Upper lobe of left lung (tissue), 6 donors: ENCODE measurements at regions not wholly inside any gene's neighbourhood (a gene's known extent, or its start where the extent isn't known, plus 50 kb on each side); places are given as distances from the start of the nearest gene placed in this dataset.

Source experiments
- ATAC-seq, 2 donors: fragments of 200-7000 bp; cut with Tn5 transposase; one replicate each; pipeline ENCODE4 v1.9.1; 2022; ENCODE audit warnings: mild to moderate bottlenecking in 2 of 2, moderate library complexity in 2 of 2; ENCODE audit not compliant: low FRiP score in 2 of 2
- DNase-seq, 2 donors: peaks; one replicate each; pipeline ENCODE4 v3.0.0-alpha.2; 2019 to 2020
- H3K27ac ChIP-seq, 4 donors: fragments of 200-600 bp; sonication (generic); one replicate each; pipeline ENCODE4 v1.5.1; 2016 to 2019
- H3K27me3 ChIP-seq, 4 donors: fragments of 200-600 bp; sonication (generic); one replicate each; pipeline ENCODE4 v1.5.1; 2017 to 2019
- H3K36me3 ChIP-seq, 4 donors: fragments of 200-600 bp; sonication (generic); one replicate each; pipeline ENCODE4 v1.5.1; 2016 to 2019
- H3K4me1 ChIP-seq, 4 donors: fragments of 200-600 bp; sonication (generic); one replicate each; pipeline ENCODE4 v1.5.1; 2018 to 2019
- H3K4me3 ChIP-seq, 4 donors: fragments of 200-600 bp; sonication (generic); one replicate each; pipeline ENCODE4 v1.5.1; 2017 to 2019; ENCODE audit warnings: mild to moderate bottlenecking in 2 of 4, moderate library complexity in 1 of 4
- H3K9me3 ChIP-seq, 4 donors: fragments of 200-600 bp; sonication (generic); one replicate each; pipeline ENCODE4 v1.5.1; 2018 to 2019
- EP300 ChIP-seq, 4 donors: sonication (generic); formaldehyde crosslinking; IDR thresholded peaks; one replicate each; pipeline ENCODE4 v1.5.1; 2017; ENCODE audit warnings: antibody characterized with exemption in 4 of 4, control low read depth in 2 of 4
- POLR2A ChIP-seq, 4 donors: fragments of 450-650 bp; IDR thresholded peaks; one replicate each; pipeline ENCODE4 v1.5.1; 2016 to 2017; ENCODE audit warnings: antibody characterized with exemption in 4 of 4, mild to moderate bottlenecking in 2 of 4
- POLR2AphosphoS5 ChIP-seq, 2 donors: sonication (generic); formaldehyde crosslinking; IDR thresholded peaks; one replicate each; pipeline ENCODE4 v1.5.1; 2017; ENCODE audit warnings: antibody characterized with exemption in 2 of 2
- WGBS, 2 donors: methylation state at CpG; one replicate each; pipeline ENCODE4 v1.1.5; 2017 to 2018; 5-methylcytosine and 5-hydroxymethylcytosine counted together
- TF ChIP-seq, protein P1 (sequence below), 6 experiments: fragments of 450-650 bp in 4 of 6; fragments of 200-600 bp in 2 of 6; sonication (generic) in 2 of 6; IDR thresholded peaks; one replicate each; pipeline ENCODE4 v1.5.1; 2016 to 2019; ENCODE audit warnings: antibody characterized with exemption in 6 of 6
- donor health status: DM: no; HTN: no; CAD: no; lungs with moderate emphysema.
- donor health status: DM: no; HTN: yes; CAD: no; lungs with severe emphysema.

DNA sequence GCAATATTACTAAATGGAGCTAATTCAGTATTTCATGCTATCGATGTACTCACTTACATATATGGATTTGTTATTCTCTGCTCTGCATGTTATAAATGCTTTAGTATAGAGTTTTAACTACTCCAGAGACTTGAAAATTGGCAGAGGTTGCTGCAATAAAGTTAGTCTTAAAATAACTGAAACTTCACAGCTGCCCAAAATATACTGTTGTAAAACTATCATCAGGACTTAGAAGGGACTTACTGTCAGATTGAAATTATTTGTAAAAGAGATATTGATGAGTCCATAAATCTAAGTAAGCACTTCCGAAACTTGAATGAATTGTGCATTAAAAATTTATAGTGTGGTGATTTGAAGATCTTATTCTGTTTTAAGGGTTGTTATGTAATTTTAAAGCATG, 1178.2 kb upstream of the PCDH20 start:
- TF ChIP-seq POLR2A (IDR thresholded peaks at IDR 0.05): no peak
- TF ChIP-seq POLR2AphosphoS5 (IDR thresholded peaks at IDR 0.05): no peak
- no peak for TF ChIP-seq EP300 (IDR thresholded peaks at IDR 0.05)
- TF ChIP-seq, protein P1, sequence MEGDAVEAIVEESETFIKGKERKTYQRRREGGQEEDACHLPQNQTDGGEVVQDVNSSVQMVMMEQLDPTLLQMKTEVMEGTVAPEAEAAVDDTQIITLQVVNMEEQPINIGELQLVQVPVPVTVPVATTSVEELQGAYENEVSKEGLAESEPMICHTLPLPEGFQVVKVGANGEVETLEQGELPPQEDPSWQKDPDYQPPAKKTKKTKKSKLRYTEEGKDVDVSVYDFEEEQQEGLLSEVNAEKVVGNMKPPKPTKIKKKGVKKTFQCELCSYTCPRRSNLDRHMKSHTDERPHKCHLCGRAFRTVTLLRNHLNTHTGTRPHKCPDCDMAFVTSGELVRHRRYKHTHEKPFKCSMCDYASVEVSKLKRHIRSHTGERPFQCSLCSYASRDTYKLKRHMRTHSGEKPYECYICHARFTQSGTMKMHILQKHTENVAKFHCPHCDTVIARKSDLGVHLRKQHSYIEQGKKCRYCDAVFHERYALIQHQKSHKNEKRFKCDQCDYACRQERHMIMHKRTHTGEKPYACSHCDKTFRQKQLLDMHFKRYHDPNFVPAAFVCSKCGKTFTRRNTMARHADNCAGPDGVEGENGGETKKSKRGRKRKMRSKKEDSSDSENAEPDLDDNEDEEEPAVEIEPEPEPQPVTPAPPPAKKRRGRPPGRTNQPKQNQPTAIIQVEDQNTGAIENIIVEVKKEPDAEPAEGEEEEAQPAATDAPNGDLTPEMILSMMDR (IDR thresholded peaks at IDR 0.05): no peak
- Histone ChIP-seq H3K4me3 (no peak overlapping the region), H3K27me3 (no peaks in the 10 kb centered on the region), H3K36me3 (no peaks in the 10 kb centered on the region), H3K9me3 (no peaks in the 10 kb centered on the region), H3K4me1 (no peaks in the 10 kb centered on the region), H3K27ac (no peak overlapping the region)
- WGBS, 2 donors: 80 to 84% methylated on average over 2 of the region's 2 CpGs
- no peak for ATAC-seq
- no peak for DNase-seq

DNA sequence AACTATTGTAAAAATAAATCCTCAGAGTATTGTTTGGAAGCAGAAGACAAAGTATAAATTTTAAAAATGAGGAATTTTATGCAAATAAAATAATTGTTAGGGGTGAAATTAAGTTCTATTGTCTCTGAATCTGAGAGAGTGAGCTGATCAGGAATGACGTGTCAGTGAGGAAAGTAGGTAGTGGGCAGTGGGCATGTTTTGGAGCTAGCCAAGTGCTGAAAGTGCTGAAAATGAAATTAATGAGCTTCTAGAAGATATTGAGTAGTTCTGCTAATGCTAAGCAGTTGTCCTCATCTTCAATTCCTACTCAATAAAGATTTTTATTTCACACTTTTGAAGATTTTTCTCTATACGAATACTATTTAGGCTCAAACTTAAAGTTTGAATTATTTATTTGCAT, 1167.8 kb upstream of the PCDH20 start:
- Histone ChIP-seq H3K27ac (no peak overlapping the region), H3K4me3 (no peak overlapping the region), H3K4me1 (no peaks in the 10 kb centered on the region), H3K27me3 (no peaks in the 10 kb centered on the region), H3K9me3 (no peaks in the 10 kb centered on the region), H3K36me3 (no peaks in the 10 kb centered on the region)
- no peak for TF ChIP-seq POLR2AphosphoS5 (IDR thresholded peaks at IDR 0.05)
- TF ChIP-seq, protein P1 (IDR thresholded peaks at IDR 0.05): no peak
- no peak for TF ChIP-seq EP300 (IDR thresholded peaks at IDR 0.05)
- no peak for TF ChIP-seq POLR2A (IDR thresholded peaks at IDR 0.05)
- no peak for ATAC-seq
- 71 to 82% methylated on average over 2 of the region's 2 CpGs for WGBS, 2 donors
- no peak for DNase-seq

DNA sequence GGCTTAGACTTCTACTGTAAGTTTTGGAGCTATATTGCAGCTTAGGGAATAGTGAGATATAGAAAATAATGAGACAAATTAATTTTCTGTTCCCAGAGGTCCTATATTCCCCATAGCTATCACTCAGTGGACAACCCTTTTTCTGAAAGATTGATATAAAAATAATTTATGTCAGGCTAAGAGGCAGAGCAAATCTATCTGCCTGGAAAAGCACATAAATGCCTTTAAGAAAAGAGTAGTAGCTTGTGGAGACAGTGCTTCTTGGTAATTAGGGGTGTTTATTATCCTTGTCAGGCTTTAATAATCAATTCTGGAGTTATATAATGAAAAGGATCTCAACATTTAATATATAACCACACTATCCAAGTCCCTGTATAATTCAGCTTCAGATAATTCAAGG, 1162.8 kb upstream of the PCDH20 start:
- ATAC-seq (no peak), DNase-seq (no peak)
- no peak overlapping the region for H3K27ac ChIP-seq
- H3K36me3 ChIP-seq: no peaks in the 10 kb centered on the region
- H3K27me3 ChIP-seq: no peaks in the 10 kb centered on the region
- H3K4me1 ChIP-seq: no peaks in the 10 kb centered on the region
- no peak for TF ChIP-seq POLR2A (IDR thresholded peaks at IDR 0.05)
- TF ChIP-seq EP300 (IDR thresholded peaks at IDR 0.05): no peak
- TF ChIP-seq POLR2AphosphoS5 (IDR thresholded peaks at IDR 0.05): no peak
- no peaks in the 10 kb centered on the region for H3K9me3 ChIP-seq
- H3K4me3 ChIP-seq: no peak overlapping the region

DNA sequence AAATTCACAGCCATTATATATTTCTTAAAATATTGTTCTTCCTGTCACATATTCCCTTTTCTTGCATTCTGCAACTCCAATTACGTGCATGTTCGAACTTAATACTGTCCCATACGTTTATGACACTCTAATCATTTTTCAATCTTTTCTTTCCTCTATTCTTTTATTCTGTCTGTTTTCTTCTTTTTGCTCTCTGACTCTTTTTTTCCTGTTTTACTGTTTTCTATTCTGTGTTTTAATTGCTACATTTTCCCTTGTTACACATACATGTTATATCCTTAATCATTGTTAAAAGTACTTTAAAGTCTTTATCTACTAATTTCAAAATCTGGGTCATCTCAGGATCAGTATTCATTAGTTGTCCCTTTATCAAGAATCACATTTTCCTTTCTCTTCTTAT, 1149.1 kb upstream of the PCDH20 start:
- no peaks in the 10 kb centered on the region for H3K9me3 ChIP-seq
- no peaks in the 10 kb centered on the region for H3K36me3 ChIP-seq
- DNase-seq: no peak
- no peaks in the 10 kb centered on the region for H3K27me3 ChIP-seq
- no peak overlapping the region for H3K27ac ChIP-seq
- WGBS, 2 donors: 84 to 88% methylated on average over 3 of the region's 3 CpGs
- no peaks in the 10 kb centered on the region for H3K4me1 ChIP-seq
- ATAC-seq: no peak
- H3K4me3 ChIP-seq: no peak overlapping the region
- no peak for TF ChIP-seq POLR2AphosphoS5 (IDR thresholded peaks at IDR 0.05)
- no peak for TF ChIP-seq POLR2A (IDR thresholded peaks at IDR 0.05)
- no peak for TF ChIP-seq EP300 (IDR thresholded peaks at IDR 0.05)
- TF ChIP-seq, protein P1 (IDR thresholded peaks at IDR 0.05): no peak

DNA sequence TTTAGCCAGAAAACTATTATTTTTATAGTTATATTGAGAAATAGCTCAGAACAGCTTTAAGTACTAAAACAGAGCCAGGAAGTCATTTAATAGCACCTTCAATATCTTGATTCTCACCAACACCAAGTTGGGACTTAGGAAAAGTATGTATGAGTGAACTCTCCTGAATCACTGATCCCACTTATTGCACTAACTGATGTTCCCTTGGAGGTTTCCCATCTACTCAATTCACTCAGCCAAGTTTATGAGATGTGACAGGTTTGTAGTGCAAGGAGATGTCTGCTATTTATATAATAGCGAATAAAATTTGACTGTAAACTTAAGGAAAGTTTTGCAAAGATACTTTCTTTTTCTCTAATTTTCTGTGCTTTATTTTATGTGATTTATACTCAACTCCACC, 1147.6 kb upstream of the PCDH20 start:
- Histone ChIP-seq H3K4me3 (no peak overlapping the region), H3K36me3 (no peaks in the 10 kb centered on the region), H3K9me3 (no peaks in the 10 kb centered on the region), H3K4me1 (no peaks in the 10 kb centered on the region), H3K27me3 (no peaks in the 10 kb centered on the region), H3K27ac (no peak overlapping the region)
- DNase-seq (no peak), ATAC-seq (no peak)
- 67 to 86% methylated on average over 1 of the region's 1 CpG for WGBS, 2 donors
- TF ChIP-seq EP300 (IDR thresholded peaks at IDR 0.05): no peak
- TF ChIP-seq POLR2A (IDR thresholded peaks at IDR 0.05): no peak
- TF ChIP-seq POLR2AphosphoS5 (IDR thresholded peaks at IDR 0.05): no peak
- TF ChIP-seq, protein P1 (IDR thresholded peaks at IDR 0.05): no peak
